Common myeloid progenitor, CD34-positive (primary cell): ENCODE measurements at regions not wholly inside any gene's neighbourhood (a gene's known extent, or its start where the extent isn't known, plus 50 kb on each side); places are given as distances from the start of the nearest gene placed in this dataset.

Experiments used
- CTCF ChIA-PET: fragments of 350-600 bp; sonication (Branson Sonifier 250); formaldehyde crosslinking; loops from one replicate; lab custom pipeline; 2021; ENCODE audit warnings: antibody characterized with exemption; lab: Charles Lee
- POLR2A ChIA-PET: fragments of 350-600 bp; sonication (Branson Sonifier 250); formaldehyde crosslinking; loops from one replicate; lab custom pipeline; 2021; ENCODE audit warnings: antibody characterized with exemption; lab: Charles Lee
- DNase-seq, 3 donors: peaks; one replicate each; pipeline versions ENCODE4 v3.0.0 to v3.0.0-alpha.2; 2013
- H3K27ac ChIP-seq, 2 experiments: 1 replicate in 1 of 2; 2 replicates in 1 of 2; pipeline ENCODE4 v1.7.0; 2013; ENCODE audit warnings: inconsistent platforms in 2 of 2, low read length in 2 of 2, mild to moderate bottlenecking in 2 of 2, low read depth in 1 of 2, moderate library complexity in 1 of 2; ENCODE audit not compliant: severe bottlenecking in 2 of 2, insufficient read depth in 1 of 2, poor library complexity in 1 of 2
- H3K27me3 ChIP-seq, 5 experiments: replicated peaks in 2 of 5; 1 replicate in 3 of 5; 2 replicates in 2 of 5; pipeline versions ENCODE4 v1.6.1 to v1.7.0; 2013; ENCODE audit warnings: low read length in 4 of 5, mild to moderate bottlenecking in 2 of 5, moderate library complexity in 2 of 5, inconsistent platforms in 1 of 5; ENCODE audit not compliant: insufficient read depth in 5 of 5, control insufficient read depth in 4 of 5
- H3K36me3 ChIP-seq, 4 experiments: 1 replicate in 2 of 4; 2 replicates in 2 of 4; pipeline versions ENCODE4 v1.6.1 to v1.7.0; 2013; ENCODE audit warnings: low read length in 3 of 4, control low read depth in 1 of 4, mild to moderate bottlenecking in 1 of 4; ENCODE audit not compliant: control insufficient read depth in 4 of 4, insufficient read depth in 4 of 4
- H3K4me1 ChIP-seq, 4 experiments: 1 replicate in 3 of 4; 2 replicates in 1 of 4; pipeline versions ENCODE4 v1.6.1 to v1.7.1; 2013; ENCODE audit warnings: low read length in 3 of 4, mild to moderate bottlenecking in 3 of 4, control low read depth in 1 of 4, inconsistent platforms in 1 of 4, moderate library complexity in 1 of 4; ENCODE audit not compliant: control insufficient read depth in 4 of 4, insufficient read depth in 4 of 4; ENCODE audit errors: control extremely low read depth in 1 of 4
- H3K4me3 ChIP-seq, 7 experiments: 1 replicate in 4 of 7; 2 replicates in 3 of 7; pipeline versions ENCODE4 v1.5.1 to v1.7.0; 2013; ENCODE audit warnings: mild to moderate bottlenecking in 7 of 7, low read length in 6 of 7, moderate library complexity in 6 of 7, inconsistent platforms in 2 of 7, low read depth in 2 of 7, control low read depth in 1 of 7; ENCODE audit not compliant: insufficient read depth in 4 of 7, control insufficient read depth in 1 of 7; ENCODE audit errors: extremely low read depth in 1 of 7
- H3K9me3 ChIP-seq, 5 experiments: 1 replicate in 4 of 5; 2 replicates in 1 of 5; pipeline versions ENCODE4 v1.6.1 to v1.7.1; 2013; ENCODE audit warnings: low read length in 4 of 5, mild to moderate bottlenecking in 2 of 5, inconsistent platforms in 1 of 5, low read depth in 1 of 5, moderate library complexity in 1 of 5; ENCODE audit not compliant: control insufficient read depth in 4 of 5, insufficient read depth in 2 of 5; ENCODE audit errors: control extremely low read depth in 1 of 5
- WGBS: methylation state at CpG from one replicate; pipeline ENCODE4 v1.1.5; 2013; ENCODE audit not compliant: insufficient coverage; 5-methylcytosine and 5-hydroxymethylcytosine counted together

DNA sequence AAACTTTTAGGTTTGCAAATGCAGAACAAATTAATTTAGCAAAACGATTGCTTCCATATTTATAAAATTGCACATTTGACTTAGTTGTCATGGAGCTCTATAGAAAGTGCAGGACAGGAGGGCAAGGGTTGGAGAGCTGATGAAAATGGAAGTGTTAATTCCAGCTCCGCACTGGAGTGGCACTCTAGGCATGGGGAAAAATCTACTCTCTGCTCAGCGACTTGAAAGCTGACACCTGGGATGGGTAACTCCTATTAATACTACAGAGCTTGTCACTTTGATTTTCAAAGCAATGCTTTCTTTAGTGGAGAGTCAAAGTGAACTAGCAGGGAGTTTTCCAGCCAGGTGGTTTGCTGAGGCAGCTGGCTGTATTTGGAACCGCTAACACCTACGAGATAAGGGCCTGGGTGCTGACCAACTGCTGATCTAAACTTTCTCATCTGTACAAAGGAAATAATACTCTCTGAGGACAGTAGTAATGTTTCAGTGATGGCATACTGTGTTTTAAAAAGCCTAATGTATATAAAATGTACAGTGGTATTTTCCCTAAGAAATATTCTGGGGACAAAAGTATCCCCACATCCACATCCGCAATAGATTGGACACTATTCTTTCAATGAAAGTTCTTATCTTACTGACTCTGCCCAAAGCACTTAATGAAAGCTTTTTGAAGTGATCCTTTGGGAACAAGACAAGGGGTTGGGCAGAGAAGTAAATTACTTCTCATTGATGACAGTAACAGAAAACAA, 444.3 kb downstream of the GPAM start:
- Histone ChIP-seq H3K9me3 (peaks cover 0 to 4% (median 0%) of the 10 kb centered on the region in 5 experiments), H3K27ac (no peak overlapping the region), H3K4me1 (no peaks in the 10 kb centered on the region), H3K27me3 (no peaks in the 10 kb centered on the region), H3K36me3 (no peaks in the 10 kb centered on the region), H3K4me3 (no peak overlapping the region)
- 100% methylated on average over 1 of the region's 6 CpGs for WGBS
- POLR2A ChIA-PET = no interaction called here
- CTCF ChIA-PET = no interaction called here
- no peak for DNase-seq

DNA sequence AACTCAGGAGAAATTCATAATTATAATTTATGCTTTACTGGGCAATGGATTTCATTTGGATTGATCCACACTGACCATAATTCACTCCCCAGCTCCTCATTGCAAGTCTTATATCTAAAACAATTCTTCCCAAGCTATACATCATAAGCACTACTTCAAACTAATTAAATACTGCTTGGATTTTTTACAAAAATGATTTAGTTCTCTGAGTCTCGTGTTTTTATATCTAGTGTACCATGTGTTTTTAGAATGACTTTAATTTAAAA, 443.8 kb downstream of the GPAM start:
- no CpG with 5 or more reads among the region's 1 CpG for WGBS
- Histone ChIP-seq H3K36me3 (no peaks in the 10 kb centered on the region), H3K9me3 (peaks cover 0 to 4% (median 0%) of the 10 kb centered on the region in 5 experiments), H3K4me3 (no peak overlapping the region), H3K4me1 (no peaks in the 10 kb centered on the region), H3K27me3 (no peaks in the 10 kb centered on the region), H3K27ac (no peak overlapping the region)
- ChIA-PET POLR2A (no interaction called here), CTCF (no interaction called here)
- no peak for DNase-seq

- Histone ChIP-seq H3K27me3 (no peaks in the 10 kb centered on the region), H3K4me3 (no peak overlapping the region), H3K36me3 (no peaks in the 10 kb centered on the region), H3K4me1 (no peaks in the 10 kb centered on the region), H3K27ac (no peak overlapping the region), H3K9me3 (no peaks in the 10 kb centered on the region)
- no peak for DNase-seq
- no CpG with 5 or more reads among the region's 2 CpGs for WGBS
- ChIA-PET CTCF (no interaction called here), POLR2A (no interaction called here)
Observed at GRCh38 chr10:111745982-111746381, 437.6 kb downstream of the GPAM start.

DNA sequence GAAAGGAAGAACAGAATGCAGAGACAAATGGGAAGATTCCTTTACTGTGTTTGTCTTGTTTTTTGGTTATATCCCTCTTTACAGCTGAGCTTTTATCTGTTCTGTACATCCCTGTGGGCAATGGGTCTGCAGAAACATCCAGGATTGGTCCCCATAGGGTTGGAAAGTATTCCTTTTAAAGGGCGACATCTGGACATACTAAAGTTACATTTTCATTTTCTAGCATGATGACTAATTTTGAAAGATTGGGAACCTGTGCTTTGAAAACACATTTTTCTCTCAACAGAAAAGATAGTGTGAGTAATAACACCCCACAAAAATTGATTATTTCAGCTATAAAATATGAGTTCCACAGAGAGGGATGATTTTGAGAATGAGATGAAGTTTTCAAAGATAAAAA, 435.8 kb downstream of the GPAM start:
- no peak for DNase-seq
- no CpG with 5 or more reads among the region's 1 CpG for WGBS
- Histone ChIP-seq H3K9me3 (no peaks in the 10 kb centered on the region), H3K36me3 (no peaks in the 10 kb centered on the region), H3K27me3 (no peaks in the 10 kb centered on the region), H3K27ac (no peak overlapping the region), H3K4me1 (no peaks in the 10 kb centered on the region), H3K4me3 (no peak overlapping the region)
- POLR2A ChIA-PET = no interaction called here
- CTCF ChIA-PET = no interaction called here

DNA sequence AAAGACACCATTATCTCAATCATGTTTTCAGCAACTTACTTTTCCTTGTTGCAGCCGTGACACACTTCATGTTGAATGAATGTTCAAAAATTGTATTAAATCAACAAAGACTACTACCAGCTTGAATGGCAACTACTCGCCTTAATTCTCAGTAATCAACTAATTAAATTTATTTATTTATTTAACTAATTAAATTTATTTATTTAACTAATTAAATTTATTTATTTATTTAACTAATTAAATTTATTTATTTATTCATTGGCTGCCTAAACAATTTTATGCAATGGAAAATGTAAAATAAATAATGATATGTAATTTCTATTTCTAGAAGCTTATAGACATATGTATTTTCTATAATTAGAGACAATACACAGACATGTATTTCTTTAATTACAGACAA, 435.4 kb downstream of the GPAM start:
- DNase-seq = no peak
- Histone ChIP-seq H3K27me3 (no peaks in the 10 kb centered on the region), H3K36me3 (no peaks in the 10 kb centered on the region), H3K9me3 (no peaks in the 10 kb centered on the region), H3K27ac (no peak overlapping the region), H3K4me3 (no peak overlapping the region), H3K4me1 (no peaks in the 10 kb centered on the region)
- POLR2A ChIA-PET = no interaction called here
- CTCF ChIA-PET = no interaction called here
- no CpG with 5 or more reads among the region's 2 CpGs for WGBS

DNA sequence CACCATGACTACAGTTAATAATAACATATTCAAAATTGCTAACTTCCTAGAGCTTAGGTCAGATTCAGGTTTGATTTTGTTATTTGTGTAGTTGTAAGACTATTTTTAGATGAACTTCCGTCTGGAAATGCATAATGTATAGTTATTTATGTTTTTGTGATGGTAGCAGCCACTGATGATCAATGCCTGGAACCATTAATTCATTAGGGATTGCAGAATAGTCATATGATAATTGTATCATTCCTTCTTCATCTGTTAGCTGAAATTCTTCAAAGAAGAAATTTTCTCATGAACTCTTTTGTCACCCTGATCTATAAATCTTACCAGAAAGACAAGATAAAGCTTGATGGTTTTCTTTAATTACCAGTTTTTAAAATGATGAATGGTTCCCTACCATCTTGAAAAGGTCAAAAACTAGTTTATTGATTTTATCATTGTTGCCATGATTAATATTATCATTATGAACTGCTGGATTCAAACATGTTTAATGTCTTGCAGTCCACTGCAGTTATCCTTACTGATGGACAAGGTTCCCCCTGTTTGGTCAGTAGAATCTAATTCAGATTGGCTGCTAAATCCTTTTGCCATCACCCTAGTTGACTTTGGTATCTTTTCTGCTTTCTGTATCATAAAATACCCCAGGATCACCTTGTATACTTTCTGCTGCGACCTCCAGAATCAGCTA, 433.3 kb downstream of the GPAM start:
- CTCF ChIA-PET = no interaction called here
- H3K36me3 ChIP-seq = no peaks in the 10 kb centered on the region
- no peak for DNase-seq
- no peak overlapping the region for H3K27ac ChIP-seq
- POLR2A ChIA-PET = no interaction called here
- WGBS = 71% methylated on average over 1 of the region's 2 CpGs
- no peaks in the 10 kb centered on the region for H3K27me3 ChIP-seq
- H3K4me1 ChIP-seq = no peaks in the 10 kb centered on the region
- no peak overlapping the region for H3K4me3 ChIP-seq
- H3K9me3 ChIP-seq = no peaks in the 10 kb centered on the region

DNA sequence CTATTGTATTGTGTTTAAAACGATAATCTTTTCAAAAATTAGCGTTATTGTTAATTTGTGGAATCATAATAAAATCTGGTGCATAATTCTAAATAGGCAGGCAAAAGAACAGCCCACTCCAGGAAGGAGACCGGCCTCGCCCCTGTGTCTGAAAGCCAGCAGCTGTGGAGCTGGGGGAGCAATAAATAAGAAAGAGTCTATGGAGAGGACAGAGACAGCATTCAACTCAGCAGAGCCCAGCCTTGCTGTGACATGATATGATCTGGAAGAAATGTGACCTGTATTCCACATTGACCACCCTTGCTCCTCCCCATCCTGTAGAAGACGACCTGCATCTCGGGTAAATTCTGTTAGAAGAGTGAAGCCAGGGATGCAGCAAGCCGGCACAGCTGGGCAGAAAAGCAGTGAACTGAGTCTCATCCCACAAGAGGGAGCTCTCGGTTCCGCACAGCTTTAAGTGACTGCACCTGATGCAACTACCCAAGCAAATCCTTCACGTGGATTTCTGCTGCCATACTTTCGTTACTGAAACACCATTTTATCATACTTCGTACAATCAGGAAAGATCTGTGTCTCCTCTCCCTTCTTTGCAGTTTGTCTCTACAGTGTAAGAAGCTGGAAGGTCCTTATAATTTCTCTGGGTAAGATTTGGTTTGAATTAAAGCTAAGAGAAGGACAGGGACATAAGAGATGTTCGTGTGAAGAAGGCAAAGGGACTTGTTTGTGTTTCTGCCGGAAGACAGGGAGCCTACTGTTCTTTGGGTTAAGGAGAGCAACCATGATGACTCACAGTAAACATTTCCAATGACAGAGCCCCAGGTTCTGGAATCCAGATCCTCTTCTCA, 427.1 kb downstream of the GPAM start:
- ChIA-PET POLR2A (no interaction called here), CTCF (no interaction called here)
- Histone ChIP-seq H3K4me1 (no peaks in the 10 kb centered on the region), H3K27ac (no peak overlapping the region), H3K9me3 (no peaks in the 10 kb centered on the region), H3K4me3 (no peak overlapping the region), H3K27me3 (no peaks in the 10 kb centered on the region), H3K36me3 (no peaks in the 10 kb centered on the region)
- WGBS = 36% methylated on average over 9 of the region's 14 CpGs
- peak in 2 of 3 donors; percentile 1 to 11 for DNase-seq
